HAP-1 (cell line): ENCODE measurements at regions not wholly inside any gene's neighbourhood (a gene's known extent, or its start where the extent isn't known, plus 50 kb on each side); places are given as distances from the start of the nearest gene placed in this dataset.

Experiments used
- DNase-seq, 2 experiments: peaks; one replicate each; pipeline ENCODE4 v3.0.0-alpha.2; 2016 to 2020; ENCODE audit warnings: low spot score in 2 of 2
- H3K27me3 ChIP-seq: fragments of 250-450 bp; sonication (Bioruptor Pico); 2 replicates; pipeline ENCODE4 v1.5.1; 2020; ENCODE audit warnings: low read depth, mild to moderate bottlenecking, moderate library complexity
- H3K36me3 ChIP-seq: fragments of 250-450 bp; sonication (Bioruptor Pico); replicated peaks from 2 replicates; pipeline ENCODE4 v1.5.1; 2020; ENCODE audit warnings: mild to moderate bottlenecking
- H3K4me1 ChIP-seq: fragments of 250-450 bp; sonication (Bioruptor Pico); 2 replicates; pipeline ENCODE4 v1.5.1; 2020; ENCODE audit warnings: mild to moderate bottlenecking
- H3K4me3 ChIP-seq: fragments of 250-450 bp; sonication (Bioruptor Pico); 2 replicates; pipeline ENCODE4 v1.5.1; 2020; ENCODE audit warnings: mild to moderate bottlenecking, moderate library complexity
- H3K9me3 ChIP-seq: fragments of 250-450 bp; sonication (Bioruptor Pico); 2 replicates; pipeline ENCODE4 v1.5.1; 2020; ENCODE audit warnings: mild to moderate bottlenecking, moderate library complexity
- in situ Hi-C: fragments of 300-500 bp; cut with MboI; formaldehyde crosslinking; loops from 3 replicates; pipeline ENCODE4 v1.14.3; 2020; ENCODE audit warnings: low sequenced_read_pairs, inconsistent platforms, mixed read lengths

- no peaks in the 10 kb centered on the region for H3K9me3 ChIP-seq
- DNase-seq = no peak
- H3K4me1 ChIP-seq = peaks cover 16% of the 10 kb centered on the region
- H3K36me3 ChIP-seq = no peaks in the 10 kb centered on the region
- H3K4me3 ChIP-seq = no peak overlapping the region
- in situ Hi-C loops = no loop called here
- H3K27me3 ChIP-seq = no peaks in the 10 kb centered on the region
Measured at GRCh38 chr1:232376632-232377493, 253.1 kb downstream of the SIPA1L2 start.

GRCh38 chr1:232372841-232373440 lies 257.0 kb downstream of the SIPA1L2 start:
- peaks cover 5% of the 10 kb centered on the region; the same call in 1 of the 2 replicates for H3K4me1 ChIP-seq
- no peak for DNase-seq
- in situ Hi-C loops = no loop called here
- H3K36me3 ChIP-seq = no peaks in the 10 kb centered on the region
- H3K27me3 ChIP-seq = no peaks in the 10 kb centered on the region
- H3K4me3 ChIP-seq = no peak overlapping the region
- no peaks in the 10 kb centered on the region for H3K9me3 ChIP-seq

GRCh38 chr1:232372431-232372830 lies 257.5 kb downstream of the SIPA1L2 start:
- in situ Hi-C loops = no loop called here
- no peak for DNase-seq
- no peak overlapping the region for H3K4me3 ChIP-seq
- H3K36me3 ChIP-seq = no peaks in the 10 kb centered on the region
- no peaks in the 10 kb centered on the region for H3K9me3 ChIP-seq
- H3K27me3 ChIP-seq = no peaks in the 10 kb centered on the region
- peaks cover 5% of the 10 kb centered on the region; the same call in 1 of the 2 replicates for H3K4me1 ChIP-seq

- H3K9me3 ChIP-seq = no peaks in the 10 kb centered on the region
- H3K27me3 ChIP-seq = no peaks in the 10 kb centered on the region
- in situ Hi-C loops = no loop called here
- peaks cover 5% of the 10 kb centered on the region for H3K4me1 ChIP-seq
- no peak overlapping the region for H3K4me3 ChIP-seq
- no peak for DNase-seq
- no peaks in the 10 kb centered on the region for H3K36me3 ChIP-seq
Measured at GRCh38 chr1:232369451-232370296, 260.3 kb downstream of the SIPA1L2 start.

GRCh38 chr1:232368821-232369321 lies 261.1 kb downstream of the SIPA1L2 start:
- no peaks in the 10 kb centered on the region for H3K27me3 ChIP-seq
- in situ Hi-C loops = no loop called here
- H3K36me3 ChIP-seq = no peaks in the 10 kb centered on the region
- DNase-seq = no peak
- no peaks in the 10 kb centered on the region; the same call in 1 of the 2 replicates for H3K4me1 ChIP-seq
- H3K4me3 ChIP-seq = no peak overlapping the region
- no peaks in the 10 kb centered on the region for H3K9me3 ChIP-seq

- no peaks in the 10 kb centered on the region for H3K27me3 ChIP-seq
- no peak for DNase-seq
- in situ Hi-C loops = no loop called here
- no peak overlapping the region for H3K4me3 ChIP-seq
- no peaks in the 10 kb centered on the region for H3K9me3 ChIP-seq
- H3K36me3 ChIP-seq = no peaks in the 10 kb centered on the region
- H3K4me1 ChIP-seq = no peaks in the 10 kb centered on the region; the same call in 1 of the 2 replicates
Measured at GRCh38 chr1:232367293-232367692, 262.6 kb downstream of the SIPA1L2 start.

- Histone ChIP-seq H3K9me3 (no peaks in the 10 kb centered on the region), H3K27me3 (no peaks in the 10 kb centered on the region), H3K4me1 (no peaks in the 10 kb centered on the region; the same call in 1 of the 2 replicates), H3K4me3 (no peak overlapping the region), H3K36me3 (no peaks in the 10 kb centered on the region)
- in situ Hi-C loops = no loop called here
- DNase-seq = no peak
Measured at GRCh38 chr1:232364654-232365382, 265.1 kb downstream of the SIPA1L2 start.

GRCh38 chr1:232363008-232363407 lies 266.9 kb downstream of the SIPA1L2 start:
- Histone ChIP-seq H3K27me3 (no peaks in the 10 kb centered on the region), H3K36me3 (no peaks in the 10 kb centered on the region), H3K4me1 (no peaks in the 10 kb centered on the region; the same call in 1 of the 2 replicates), H3K9me3 (no peaks in the 10 kb centered on the region), H3K4me3 (no peak overlapping the region)
- no peak for DNase-seq
- in situ Hi-C loops = no loop called here

- no peak overlapping the region for H3K4me3 ChIP-seq
- no peaks in the 10 kb centered on the region for H3K36me3 ChIP-seq
- H3K27me3 ChIP-seq = no peaks in the 10 kb centered on the region
- H3K9me3 ChIP-seq = no peaks in the 10 kb centered on the region
- in situ Hi-C loops = no loop called here
- no peak for DNase-seq
- H3K4me1 ChIP-seq = no peaks in the 10 kb centered on the region
Measured at GRCh38 chr1:232357416-232357815, 272.5 kb downstream of the SIPA1L2 start.

- Histone ChIP-seq H3K4me1 (no peaks in the 10 kb centered on the region), H3K36me3 (no peaks in the 10 kb centered on the region), H3K9me3 (no peaks in the 10 kb centered on the region; the same call in 1 of the 2 replicates), H3K4me3 (no peak overlapping the region), H3K27me3 (no peaks in the 10 kb centered on the region)
- DNase-seq = no peak
- in situ Hi-C loops = no loop called here
Measured at GRCh38 chr1:232355162-232356006, 274.5 kb downstream of the SIPA1L2 start.

- Histone ChIP-seq H3K9me3 (no peaks in the 10 kb centered on the region; the same call in 1 of the 2 replicates), H3K27me3 (no peaks in the 10 kb centered on the region; the same call in 1 of the 2 replicates), H3K4me1 (no peaks in the 10 kb centered on the region), H3K4me3 (no peak overlapping the region), H3K36me3 (no peaks in the 10 kb centered on the region)
- in situ Hi-C loops = no loop called here
- DNase-seq = no peak
Measured at GRCh38 chr1:232353001-232353400, 276.9 kb downstream of the SIPA1L2 start.

GRCh38 chr1:232352366-232352765 lies 277.6 kb downstream of the SIPA1L2 start:
- in situ Hi-C loops = no loop called here
- Histone ChIP-seq H3K27me3 (no peaks in the 10 kb centered on the region; the same call in 1 of the 2 replicates), H3K4me3 (no peak overlapping the region), H3K9me3 (no peaks in the 10 kb centered on the region; the same call in 1 of the 2 replicates), H3K4me1 (no peaks in the 10 kb centered on the region), H3K36me3 (no peaks in the 10 kb centered on the region)
- no peak for DNase-seq
